UCSD-AML1 (cell line): ENCODE measurements at regions not wholly inside any gene's neighbourhood (a gene's known extent, or its start where the extent isn't known, plus 50 kb on each side); places are given as distances from the start of the nearest gene placed in this dataset.

Experiments
- DNase-seq: peaks from one replicate; lab custom pipeline; 2025; ENCODE audit not compliant: unreplicated experiment; lab: John Stamatoyannopoulos, UW

GRCh38 chr14:98119739-98120138 is 1152.3 kb downstream of the BCL11B start:
- DNase-seq = no peak

GRCh38 chr14:98120831-98121464 is 1151.0 kb downstream of the BCL11B start:
- no peak for DNase-seq

DNA sequence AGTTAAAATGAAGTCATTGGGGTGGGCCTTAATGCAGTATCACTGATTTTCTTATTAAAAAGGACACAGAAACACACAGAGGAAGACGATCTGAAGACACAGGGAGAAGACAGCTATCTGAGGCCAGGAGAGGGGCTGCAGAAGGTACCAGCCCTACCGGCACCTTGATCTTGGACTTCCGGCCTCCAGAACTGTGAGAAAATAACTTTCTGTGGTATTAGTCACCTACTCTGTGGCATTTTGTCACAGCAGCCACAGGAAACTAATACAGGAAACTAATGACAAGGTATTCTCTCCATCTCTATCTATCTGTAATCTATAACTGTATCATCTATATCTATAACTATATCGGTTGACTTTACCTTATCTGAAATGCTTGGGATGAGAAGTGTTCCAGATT is 1149.5 kb downstream of the BCL11B start:
- no peak for DNase-seq

DNA sequence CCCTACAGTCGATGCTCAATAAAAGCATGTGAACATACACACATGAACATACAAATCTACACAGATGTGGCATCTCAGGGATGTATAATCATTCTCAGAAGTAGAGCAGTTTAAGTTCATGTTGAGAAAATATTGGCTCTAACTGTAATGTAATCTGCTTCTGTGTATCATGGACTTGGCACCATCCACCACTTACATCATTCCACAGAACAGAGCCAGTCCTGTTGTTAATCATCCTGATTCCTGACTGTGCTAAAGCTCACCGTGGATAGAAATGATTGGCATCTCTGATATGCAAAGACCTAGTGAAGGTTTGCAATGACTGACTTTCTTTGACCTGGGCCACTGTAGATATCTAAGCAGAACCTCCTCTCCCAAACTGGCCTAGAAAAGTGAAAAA is 1141.3 kb downstream of the BCL11B start:
- DNase-seq = no peak

GRCh38 chr14:98131406-98131805 is 1140.6 kb downstream of the BCL11B start:
- DNase-seq = no peak

- no peak for DNase-seq
Observed at GRCh38 chr14:98133806-98134205, 1138.2 kb downstream of the BCL11B start.

DNA sequence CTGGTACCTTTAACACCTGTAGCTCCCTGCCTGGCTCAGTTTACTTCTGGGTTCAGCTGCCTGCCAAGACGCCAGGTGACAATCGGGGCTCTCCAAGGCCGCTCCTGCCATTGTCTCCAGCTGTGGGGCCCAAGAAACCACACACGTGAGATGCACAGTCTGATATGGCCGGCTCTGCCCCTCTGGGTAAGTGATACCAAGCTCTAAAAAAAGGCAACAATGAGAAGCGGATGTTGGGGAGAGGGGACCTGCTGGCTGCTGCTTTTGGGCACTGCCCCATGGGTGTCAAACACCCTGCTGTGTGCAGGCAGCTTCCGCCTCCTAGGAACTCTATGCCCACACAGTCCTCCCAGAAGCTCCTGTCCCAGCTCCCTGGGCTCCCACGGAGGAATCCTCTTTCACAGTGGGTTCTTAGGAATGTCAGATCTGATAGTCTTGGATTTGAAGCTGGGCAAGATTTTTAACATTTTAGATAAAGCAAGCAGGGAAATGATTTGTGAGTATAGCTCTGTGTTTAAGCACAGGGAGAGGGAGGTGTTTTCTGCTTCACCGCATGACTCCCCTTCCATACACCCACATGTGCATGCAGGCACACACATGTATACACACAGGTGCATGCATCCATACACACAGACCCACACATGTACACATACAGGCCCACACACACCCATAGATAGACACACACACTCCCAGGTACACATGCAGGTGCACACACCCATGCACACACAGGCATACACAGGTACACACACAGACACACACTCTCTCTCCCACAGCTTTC is 1135.8 kb downstream of the BCL11B start:
- no peak for DNase-seq

DNA sequence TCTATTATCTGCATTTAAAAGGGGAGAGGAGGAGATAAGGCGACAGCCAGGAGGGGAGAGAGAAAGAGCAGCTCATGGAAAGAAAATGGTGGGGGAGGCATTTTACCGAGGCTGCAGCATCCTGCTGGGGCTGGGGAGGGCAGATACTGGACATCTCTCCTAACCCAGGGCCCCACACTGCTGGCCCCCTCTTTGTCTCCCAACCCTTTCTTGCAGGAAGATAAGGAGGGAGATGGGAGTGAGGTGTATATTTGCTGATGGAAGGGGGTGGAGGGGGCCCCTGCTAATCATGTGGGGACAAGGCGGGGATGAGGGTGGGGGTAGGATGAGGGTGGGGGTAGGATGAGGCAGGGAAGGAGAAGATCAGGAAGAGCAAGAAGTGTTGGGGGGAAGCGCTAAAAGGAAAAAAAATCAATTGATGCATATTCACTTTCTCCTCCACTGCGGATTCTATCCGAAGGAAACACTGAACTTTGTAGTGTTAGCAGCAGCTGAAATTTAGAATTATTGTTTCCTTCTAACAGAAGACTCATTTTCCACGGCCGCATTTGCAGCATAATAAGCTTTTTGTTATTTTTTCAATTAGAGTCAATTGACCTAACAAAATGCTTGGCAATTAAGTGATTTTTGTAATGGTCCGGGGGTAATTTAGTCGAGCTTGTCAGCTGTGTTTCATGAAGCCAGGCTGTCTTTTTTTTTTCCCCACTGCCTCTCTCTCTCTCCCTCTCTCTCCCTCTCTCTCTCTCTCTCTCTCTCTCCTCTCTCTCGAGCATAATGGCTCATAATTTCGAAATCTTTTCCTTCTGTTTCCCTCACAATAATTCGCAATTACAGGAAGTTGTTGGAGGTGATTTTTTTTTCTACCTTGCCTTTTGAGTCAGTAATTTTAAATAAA is 1134.6 kb downstream of the BCL11B start:
- no peak for DNase-seq

DNA sequence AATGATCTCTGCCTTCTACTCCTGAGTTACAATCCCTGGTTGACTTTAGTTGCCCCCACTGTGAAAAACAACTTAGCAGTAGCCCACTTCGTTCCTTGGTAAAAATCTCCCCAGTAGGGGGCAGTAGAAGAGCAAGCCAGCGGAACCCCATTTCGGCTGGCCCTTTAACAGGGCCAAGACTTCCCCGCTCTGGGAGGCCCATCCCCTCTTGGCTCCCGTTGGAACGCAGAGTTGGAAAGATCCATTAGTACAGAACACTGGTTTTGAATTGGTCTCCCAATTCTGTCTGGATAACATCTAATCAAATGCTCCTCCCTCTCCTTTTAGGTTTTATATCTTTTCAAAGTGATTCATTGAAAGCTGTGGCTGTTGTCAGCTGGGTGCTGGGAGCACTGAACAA is 1133.3 kb downstream of the BCL11B start:
- no peak for DNase-seq

DNA sequence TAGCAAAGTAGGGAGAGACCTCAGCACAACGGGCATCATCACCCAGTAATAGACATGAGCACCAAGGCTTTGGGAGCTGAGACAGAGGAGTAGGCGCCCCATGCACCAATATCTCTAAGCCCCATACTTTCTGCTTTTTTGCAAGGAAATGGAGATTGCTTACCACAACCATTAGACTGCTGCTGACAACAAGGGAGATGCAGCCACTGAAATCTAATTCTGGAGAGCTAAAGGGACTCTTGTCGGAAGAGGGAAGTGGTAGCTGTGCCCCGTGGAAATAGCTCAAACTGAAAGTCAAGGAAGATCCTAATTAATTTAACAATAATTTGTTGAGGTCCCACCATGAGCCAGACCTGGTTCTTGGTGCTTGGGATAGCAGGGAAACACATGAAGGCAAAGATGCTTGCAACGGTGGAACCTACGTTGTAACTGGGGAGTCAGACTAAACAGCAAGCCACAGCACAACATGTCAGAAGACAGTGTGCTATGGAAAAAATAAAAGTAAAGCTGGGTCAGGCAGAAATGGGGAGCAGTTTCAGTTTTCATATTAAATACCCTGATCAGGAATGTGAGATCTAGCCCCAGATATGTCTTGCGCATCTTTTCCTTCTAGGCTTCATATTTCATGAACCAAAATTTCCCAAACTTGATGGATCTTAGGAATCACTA is 1131.0 kb downstream of the BCL11B start:
- DNase-seq = no peak

DNA sequence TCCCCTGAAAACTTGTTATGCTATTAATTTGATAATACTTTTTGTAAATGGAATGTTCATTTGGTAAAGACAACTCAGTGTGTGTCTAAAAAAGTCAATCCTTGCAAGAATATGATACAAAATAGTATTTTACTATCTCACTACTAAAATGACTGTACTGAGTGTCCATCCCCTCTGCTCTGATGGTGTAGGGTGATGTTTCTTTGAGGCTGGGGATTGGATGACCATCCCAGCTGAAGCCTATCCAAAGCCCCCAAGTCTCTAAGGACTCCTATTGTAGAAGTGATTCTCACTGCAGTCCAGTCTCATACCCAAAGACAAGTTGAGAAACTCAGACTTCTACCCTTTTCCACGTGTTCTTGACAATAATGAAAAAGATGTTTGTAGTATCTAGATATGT is 1128.4 kb downstream of the BCL11B start:
- DNase-seq = no peak

DNA sequence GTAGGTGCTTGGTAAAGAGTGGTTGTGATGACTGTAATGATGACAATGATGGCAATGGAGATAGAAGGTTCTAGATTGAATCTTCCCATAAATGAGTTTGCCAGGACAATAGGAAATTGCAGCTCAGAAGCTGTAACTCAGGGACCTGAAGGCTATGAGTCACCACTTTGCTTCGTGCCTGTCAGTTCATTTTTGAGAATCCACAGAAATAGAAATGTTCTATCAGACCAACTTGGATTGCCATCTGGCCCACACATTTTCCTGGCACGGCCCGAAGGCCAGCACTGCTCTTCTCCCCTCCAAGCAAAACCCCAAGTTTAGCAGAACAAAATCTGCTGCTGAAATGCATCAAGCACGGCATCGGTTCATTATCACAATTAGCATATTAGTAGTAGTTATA is 1127.0 kb downstream of the BCL11B start:
- DNase-seq = no peak

DNA sequence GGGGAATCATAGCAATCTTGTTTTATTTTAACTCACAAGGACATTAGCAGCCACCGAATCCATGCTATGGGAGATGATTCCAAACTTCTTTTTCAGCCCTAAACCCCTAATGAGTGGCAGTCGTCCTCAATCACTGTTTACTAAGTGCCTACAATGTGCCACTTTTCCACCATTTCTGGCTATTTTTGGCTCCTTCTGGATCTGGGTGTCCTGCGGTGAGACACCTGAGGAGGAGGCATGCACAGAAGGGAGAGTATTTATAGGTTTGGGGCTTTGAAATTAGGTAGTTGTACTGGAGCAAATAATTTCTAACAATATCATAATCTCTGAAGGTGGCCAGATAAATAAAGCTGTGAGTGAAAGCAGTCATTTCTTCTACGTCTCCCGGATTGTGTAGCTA is 1125.6 kb downstream of the BCL11B start:
- DNase-seq = no peak

GRCh38 chr14:98154254-98154653 is 1117.7 kb downstream of the BCL11B start:
- no peak for DNase-seq

DNA sequence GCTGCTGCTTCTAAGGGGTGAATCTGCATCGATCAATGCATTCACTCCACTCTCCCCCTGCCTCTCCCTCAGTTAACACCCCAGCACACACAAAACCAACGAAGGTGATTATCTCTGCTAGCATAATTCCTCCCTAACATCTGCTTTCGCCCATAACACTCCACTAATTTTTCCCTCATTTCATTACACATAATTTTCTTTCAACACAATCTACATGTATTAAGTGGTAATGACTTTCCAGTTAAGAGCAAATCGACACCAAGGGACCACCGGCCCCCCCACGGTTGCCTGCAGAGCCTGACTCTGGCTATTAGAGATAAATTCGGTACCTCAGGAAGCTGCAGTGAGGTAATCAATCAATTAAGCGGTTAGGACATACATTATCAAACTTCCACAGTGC is 1115.6 kb downstream of the BCL11B start:
- DNase-seq = no peak

GRCh38 chr14:98160901-98161300 is 1111.1 kb downstream of the BCL11B start:
- no peak for DNase-seq

GRCh38 chr14:98161356-98161755 is 1110.6 kb downstream of the BCL11B start:
- no peak for DNase-seq

GRCh38 chr14:98162856-98163805 is 1108.9 kb downstream of the BCL11B start:
- DNase-seq = no peak

GRCh38 chr14:98163873-98164272 is 1108.1 kb downstream of the BCL11B start:
- no peak for DNase-seq

DNA sequence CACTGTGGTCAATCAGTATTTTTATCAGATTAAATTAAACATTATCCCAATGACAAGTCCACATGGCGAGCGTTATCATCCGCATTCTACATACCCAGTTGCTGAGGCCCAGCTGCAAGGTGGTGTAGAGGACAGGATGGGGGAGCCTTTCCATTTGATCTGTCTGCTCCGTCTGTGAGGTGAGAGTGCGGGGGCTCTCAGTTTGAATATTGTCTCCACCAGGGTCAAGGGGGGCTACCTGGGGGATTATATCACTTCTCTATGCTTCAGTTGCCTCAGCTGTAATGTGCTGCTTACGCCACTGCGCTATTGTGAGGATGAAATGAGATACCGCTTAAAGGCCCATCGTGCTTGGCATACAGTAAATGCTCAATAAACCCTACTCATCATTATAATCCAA is 1106.0 kb downstream of the BCL11B start:
- no peak for DNase-seq
